Motor neuron (in vitro differentiated cells): ENCODE measurements at regions not wholly inside any gene's neighbourhood (a gene's known extent, or its start where the extent isn't known, plus 50 kb on each side); places are given as distances from the start of the nearest gene placed in this dataset.
A peak's percentile ranks its signal among the peaks of the same experiment; 100 is the strongest.

ENCODE experiments used
- ATAC-seq, 8 experiments: fragments of 200-7000 bp; cut with Tn5 transposase; replicated peaks in 6 of 8; 2 replicates each; pipeline ENCODE4 v1.8.0; 2021; ENCODE audit warnings: mild to moderate bottlenecking in 8 of 8, moderate library complexity in 8 of 8
- H3K27ac ChIP-seq, 2 donors: fragments of 250-450 bp; sonication (Bioruptor Pico); 2 replicates each; pipeline ENCODE4 v1.9.0; 2021; ENCODE audit warnings: antibody characterized with exemption in 2 of 2, mild to moderate bottlenecking in 2 of 2, moderate library complexity in 1 of 2
- H3K4me1 ChIP-seq, 2 donors: fragments of 250-450 bp; sonication (Bioruptor Pico); replicated peaks in 1 of 2; 2 replicates each; pipeline ENCODE4 v1.6.1; 2021; ENCODE audit warnings: antibody characterized with exemption in 2 of 2, mild to moderate bottlenecking in 2 of 2, moderate library complexity in 1 of 2
- H3K4me3 ChIP-seq, 5 donors: fragments of 250-450 bp; sonication (Bioruptor Pico); 2 replicates each; pipeline ENCODE4 v1.9.0; 2021; ENCODE audit warnings: antibody characterized with exemption in 5 of 5, mild to moderate bottlenecking in 5 of 5, moderate library complexity in 4 of 5
- WGBS, 10 experiments: fragments of 450-650 bp; shearing (Covaris generic); methylation state at CpG; one replicate each; pipeline ENCODE4 v1.0.0; 2022; 5-methylcytosine and 5-hydroxymethylcytosine counted together
- in situ Hi-C, 9 experiments: fragments of 400-800 bp; cut with MboI; loops; one replicate each; pipeline ENCODE4 v1.15.0; 2021; ENCODE audit warnings: low sequenced_read_pairs in 9 of 9, low pct_unique_long_range_greater_than_20kb in 2 of 9; ENCODE audit not compliant: unreplicated experiment in 9 of 9

GRCh38 chr18:30361864-30362540, 680.5 kb downstream of the DSC3 start:
- 11 to 100% (median 60%) methylated on average over 2 to 4 of the region's 11 CpGs; no CpG with 5 or more reads in 5 of the 10 experiments for WGBS, 10 experiments
- H3K27ac ChIP-seq = no peak overlapping the region
- peaks cover 0 to 3% of the 10 kb centered on the region in 2 donors for H3K4me1 ChIP-seq
- in situ Hi-C loops = no loop called here
- H3K4me3 ChIP-seq = no peak overlapping the region
- ATAC-seq = no peak

- Histone ChIP-seq H3K4me3 (no peak overlapping the region), H3K4me1 (peaks cover 0 to 3% of the 10 kb centered on the region in 2 donors), H3K27ac (no peak overlapping the region)
- in situ Hi-C loops = no loop called here
- 15 to 100% (median 90%) methylated on average over 1 to 3 of the region's 3 CpGs; no CpG with 5 or more reads in 3 of the 10 experiments for WGBS, 10 experiments
- no peak for ATAC-seq
These were observed 683.0 kb downstream of the DSC3 start for GRCh38 chr18:30359521-30359920.

GRCh38 chr18:30358555-30358954, 684.0 kb downstream of the DSC3 start:
- Histone ChIP-seq H3K27ac (no peak overlapping the region), H3K4me3 (no peak overlapping the region), H3K4me1 (peaks cover 0 to 3% of the 10 kb centered on the region in 2 donors)
- ATAC-seq = peak in 6 of 8 experiments; percentile 50 to 90 (median 80)
- in situ Hi-C loops = no loop called here

- 37 to 100% (median 87%) methylated on average over 2 to 8 of the region's 20 CpGs; no CpG with 5 or more reads in 3 of the 10 experiments for WGBS, 10 experiments
- no peak overlapping the region for H3K27ac ChIP-seq
- no peak overlapping the region for H3K4me3 ChIP-seq
- in situ Hi-C loops = no loop called here
- no peak for ATAC-seq
- no peaks in the 10 kb centered on the region for H3K4me1 ChIP-seq
These were observed 689.9 kb downstream of the DSC3 start for GRCh38 chr18:30352551-30353168.

- Histone ChIP-seq H3K27ac (no peak overlapping the region), H3K4me3 (no peak overlapping the region), H3K4me1 (no peaks in the 10 kb centered on the region)
- in situ Hi-C loops = no loop called here
- WGBS, 10 experiments = 0 to 100% (median 33%) methylated on average over 1 of the region's 1 CpG; no CpG with 5 or more reads in 4 of the 10 experiments
- ATAC-seq = no peak
These were observed 692.3 kb downstream of the DSC3 start for GRCh38 chr18:30350263-30350662.

DNA sequence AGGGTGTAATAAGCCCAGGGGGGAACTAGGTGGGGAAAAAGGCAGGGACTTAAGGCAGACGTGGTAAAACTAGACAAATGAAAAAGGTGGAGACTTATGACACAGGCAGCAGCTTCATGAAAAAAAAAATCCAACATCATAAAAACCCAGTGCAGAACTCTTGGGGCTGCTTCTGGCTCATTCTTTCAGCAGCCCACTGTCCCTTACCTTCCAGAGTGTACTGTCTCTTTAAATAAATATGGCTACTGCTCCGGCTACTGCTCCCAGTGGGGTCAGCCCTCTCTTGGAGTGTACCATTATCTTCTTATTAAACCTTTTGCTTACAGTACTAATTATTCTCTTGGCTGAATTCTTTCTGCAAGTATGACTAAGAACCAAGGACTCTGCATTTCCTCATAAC, 699.5 kb downstream of the DSC3 start:
- in situ Hi-C loops = no loop called here
- H3K27ac ChIP-seq = no peak overlapping the region
- peak in 4 of 8 experiments; percentile 48 to 71 (median 59) for ATAC-seq
- no peak overlapping the region for H3K4me3 ChIP-seq
- WGBS, 10 experiments = 0 to 83% (median 38%) methylated on average over 1 to 2 of the region's 2 CpGs; no CpG with 5 or more reads in 3 of the 10 experiments
- H3K4me1 ChIP-seq = peaks cover 0 to 16% of the 10 kb centered on the region in 2 donors

DNA sequence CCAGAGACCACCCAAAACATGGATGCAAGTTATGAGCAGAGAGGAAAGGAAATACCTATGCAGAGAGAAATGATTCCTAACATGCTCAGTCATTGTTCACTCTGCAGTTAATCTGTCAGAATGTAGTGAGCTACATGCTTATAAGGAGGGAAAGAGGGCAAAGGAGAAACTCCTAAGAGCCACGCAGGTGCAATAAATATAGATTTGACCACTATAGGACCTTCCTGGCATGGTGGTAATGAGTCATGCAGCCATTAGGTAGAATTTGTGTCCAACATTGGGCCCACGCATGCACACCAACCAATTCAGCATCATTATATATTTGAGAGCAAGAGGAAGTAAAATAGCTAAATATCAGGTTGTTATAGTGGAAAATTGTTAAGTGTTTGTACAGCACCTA, 699.9 kb downstream of the DSC3 start:
- in situ Hi-C loops = no loop called here
- peaks cover 0 to 16% of the 10 kb centered on the region in 2 donors for H3K4me1 ChIP-seq
- no peak overlapping the region for H3K4me3 ChIP-seq
- H3K27ac ChIP-seq = no peak overlapping the region
- ATAC-seq = peak in 5 of 8 experiments; percentile 76 to 97 (median 96)
- 0 to 80% (median 29%) methylated on average over 1 to 2 of the region's 2 CpGs; no CpG with 5 or more reads in 3 of the 10 experiments for WGBS, 10 experiments

GRCh38 chr18:30334781-30335180, 707.8 kb downstream of the DSC3 start:
- no peaks in the 10 kb centered on the region for H3K4me1 ChIP-seq
- H3K4me3 ChIP-seq = no peak overlapping the region
- no peak overlapping the region for H3K27ac ChIP-seq
- in situ Hi-C loops = no loop called here
- WGBS, 10 experiments = 21 to 100% (median 85%) methylated on average over 2 to 7 of the region's 7 CpGs
- ATAC-seq = no peak

GRCh38 chr18:30333310-30333709, 709.2 kb downstream of the DSC3 start:
- no peaks in the 10 kb centered on the region for H3K4me1 ChIP-seq
- no peak overlapping the region for H3K4me3 ChIP-seq
- in situ Hi-C loops = no loop called here
- ATAC-seq = no peak
- 17 to 100% (median 90%) methylated on average over 2 to 4 of the region's 4 CpGs for WGBS, 10 experiments
- no peak overlapping the region for H3K27ac ChIP-seq

- no peak overlapping the region for H3K27ac ChIP-seq
- in situ Hi-C loops = no loop called here
- no peak overlapping the region for H3K4me3 ChIP-seq
- no peaks in the 10 kb centered on the region for H3K4me1 ChIP-seq
- ATAC-seq = no peak
- 4 to 100% (median 67%) methylated on average over 1 to 3 of the region's 3 CpGs; no CpG with 5 or more reads in 1 of the 10 experiments for WGBS, 10 experiments
These were observed 713.7 kb downstream of the DSC3 start for GRCh38 chr18:30328839-30329238.

DNA sequence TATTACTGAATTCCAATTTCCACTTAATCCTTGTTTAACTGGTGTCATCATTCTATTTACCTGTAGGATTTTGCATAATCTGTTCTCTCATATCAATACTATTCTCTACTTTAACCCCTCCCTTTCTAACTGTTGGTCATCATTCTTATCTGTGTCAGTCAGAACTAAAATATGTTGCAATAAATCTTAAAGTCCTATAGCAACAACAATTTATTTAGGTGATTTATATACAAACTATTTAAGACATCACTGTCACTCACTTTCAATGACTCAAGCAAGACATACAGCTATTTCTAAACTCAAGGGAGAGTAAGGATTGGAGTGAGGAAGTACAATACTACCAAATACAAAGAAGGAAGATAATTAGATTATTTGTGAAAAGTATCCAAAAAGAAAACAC, 740.4 kb downstream of the DSC3 start:
- H3K4me3 ChIP-seq = no peak overlapping the region
- ATAC-seq = no peak
- no peaks in the 10 kb centered on the region for H3K4me1 ChIP-seq
- H3K27ac ChIP-seq = no peak overlapping the region
- in situ Hi-C loops = no loop called here

- Histone ChIP-seq H3K27ac (no peak overlapping the region), H3K4me1 (no peaks in the 10 kb centered on the region), H3K4me3 (no peak overlapping the region)
- no peak for ATAC-seq
- in situ Hi-C loops = no loop called here
- 3 to 100% (median 81%) methylated on average over 2 of the region's 2 CpGs; no CpG with 5 or more reads in 1 of the 10 experiments for WGBS, 10 experiments
These were observed 743.8 kb downstream of the DSC3 start for GRCh38 chr18:30298769-30299168.

GRCh38 chr18:30288662-30289414, 753.7 kb downstream of the DSC3 start:
- Histone ChIP-seq H3K4me1 (no peaks in the 10 kb centered on the region), H3K4me3 (no peak overlapping the region), H3K27ac (no peak overlapping the region)
- no peak for ATAC-seq
- in situ Hi-C loops = no loop called here
- WGBS, 10 experiments = 0 to 100% (median 64%) methylated on average over 1 to 6 of the region's 6 CpGs
